AG08396 (cell line): ENCODE measurements at regions not wholly inside any gene's neighbourhood (a gene's known extent, or its start where the extent isn't known, plus 50 kb on each side); places are given as distances from the start of the nearest gene placed in this dataset.

ENCODE experiments used
- DNase-seq: peaks from one replicate; pipeline ENCODE4 v3.0.0; 2012; ENCODE audit warnings: low spot score, mixed read lengths

DNA sequence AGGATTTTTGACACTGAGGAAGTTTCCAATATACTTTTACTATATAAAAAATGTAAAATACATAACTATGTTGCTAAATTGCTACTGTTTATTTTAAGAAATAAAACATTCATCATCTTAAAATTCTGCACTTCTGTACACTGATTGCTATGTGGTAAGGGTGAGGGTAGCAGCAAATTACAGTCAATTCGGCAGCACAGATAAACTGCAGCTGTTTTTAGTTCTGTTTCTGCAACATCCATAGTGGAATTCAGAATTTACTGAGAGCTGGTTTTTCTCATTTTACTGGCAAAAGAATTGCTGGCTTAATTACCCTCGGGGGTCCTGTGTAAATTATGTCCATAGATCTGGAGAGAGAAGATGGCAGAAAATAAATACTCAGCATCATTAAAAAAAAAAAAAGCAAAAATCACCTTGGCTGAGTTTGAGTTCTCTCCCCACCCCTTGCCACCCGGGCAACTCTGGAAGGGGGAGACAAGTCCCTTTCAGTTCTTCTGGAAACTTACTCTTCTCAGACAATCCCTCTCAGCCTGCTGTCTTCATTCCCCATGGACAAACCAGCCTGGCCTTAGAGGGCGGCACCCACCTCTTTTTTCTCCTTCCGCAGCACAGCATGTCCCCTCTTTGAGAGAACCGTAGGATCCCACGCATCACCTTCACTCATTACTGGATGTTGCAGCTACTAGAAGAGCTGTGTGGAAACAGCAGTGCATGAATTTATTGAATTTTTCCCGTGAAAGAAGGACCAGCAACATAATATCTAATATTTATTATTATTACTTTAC lies 501.1 kb upstream of the CELF2 start:
- DNase-seq = no peak

- DNase-seq = no peak
Measured at GRCh38 chr10:10517866-10518265, 499.8 kb upstream of the CELF2 start.

- no peak for DNase-seq
Measured at GRCh38 chr10:10519674-10520073, 498.0 kb upstream of the CELF2 start.

DNA sequence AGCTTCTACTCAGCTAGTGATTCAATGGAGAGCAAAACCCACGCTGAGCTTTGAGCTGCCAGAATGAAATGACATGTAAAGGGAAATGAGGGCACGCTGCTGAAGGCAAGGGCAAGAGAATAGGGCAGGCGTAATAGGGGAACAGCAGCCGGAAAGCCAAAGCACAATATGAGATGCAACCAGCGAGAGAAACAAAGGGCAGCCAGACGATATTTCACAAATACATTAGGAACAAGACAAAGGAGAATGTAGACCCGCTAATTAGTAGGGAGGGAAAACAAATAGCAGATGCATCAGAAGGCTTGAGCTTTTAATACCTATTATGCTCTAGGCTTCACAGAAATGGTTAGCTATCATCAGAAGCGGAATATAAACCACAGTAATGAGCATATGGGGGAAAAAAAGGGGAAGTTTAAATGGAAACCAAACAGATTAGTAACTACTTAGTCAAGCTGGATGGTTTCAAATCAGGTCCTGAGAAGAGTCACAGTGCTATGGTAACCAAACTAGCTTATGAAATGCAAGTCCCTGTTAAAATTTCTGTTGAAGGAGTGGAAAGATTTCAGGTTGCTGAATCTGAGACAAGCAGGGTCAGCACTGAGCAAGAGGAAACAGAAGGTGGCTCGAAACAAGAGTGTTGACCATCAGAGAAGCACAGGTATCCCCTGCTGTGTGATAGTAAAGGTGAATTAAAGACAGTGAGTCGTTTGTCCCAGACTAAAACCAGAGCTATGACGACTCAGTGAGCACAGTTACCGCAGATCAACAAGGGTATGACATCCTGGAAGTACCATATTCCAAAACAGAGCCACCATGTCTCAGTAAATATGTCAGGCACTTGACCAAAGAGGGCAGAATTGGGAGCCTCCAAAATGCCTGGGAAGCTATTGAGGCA lies 496.9 kb upstream of the CELF2 start:
- DNase-seq = no peak

- DNase-seq = no peak
Measured at GRCh38 chr10:10526846-10527245, 490.8 kb upstream of the CELF2 start.

- no peak for DNase-seq
Measured at GRCh38 chr10:10527861-10528562, 489.7 kb upstream of the CELF2 start.

DNA sequence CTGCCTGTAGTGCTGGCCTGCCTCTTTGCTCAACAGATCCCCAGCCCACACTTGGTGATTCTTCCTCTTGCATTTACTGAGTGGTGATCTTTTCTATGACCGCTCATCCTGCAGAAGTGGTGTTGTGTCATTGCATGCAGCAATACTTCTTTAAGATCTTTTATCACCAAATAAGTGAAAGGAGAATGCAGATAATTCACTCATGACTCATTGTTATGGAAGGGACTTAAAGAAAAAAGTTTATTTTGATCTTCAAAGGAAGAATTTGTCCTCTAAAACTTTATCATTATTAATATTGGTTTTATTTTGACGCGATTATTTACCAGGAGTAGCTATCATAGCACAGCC lies 489.1 kb upstream of the CELF2 start:
- no peak for DNase-seq

GRCh38 chr10:10530313-10530712 lies 487.4 kb upstream of the CELF2 start:
- no peak for DNase-seq

DNA sequence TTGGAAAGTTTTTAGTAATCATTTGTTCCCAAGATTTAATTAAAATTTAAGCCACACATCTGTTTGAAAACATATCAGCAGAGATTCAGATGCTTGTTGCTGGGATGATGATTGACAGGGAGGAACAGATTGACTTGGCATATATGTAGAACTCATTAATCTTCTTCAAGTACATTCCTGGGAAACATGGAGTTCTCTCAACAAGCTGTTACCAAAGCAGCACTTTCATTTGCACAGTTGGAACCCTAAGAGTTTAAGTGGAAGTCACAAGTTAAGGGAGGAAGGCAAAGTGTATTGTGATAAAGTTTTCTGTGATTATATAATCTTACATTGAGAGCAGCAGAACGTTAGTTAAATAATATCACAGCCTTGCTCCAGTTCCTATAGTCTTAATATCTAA lies 485.4 kb upstream of the CELF2 start:
- no peak for DNase-seq

DNA sequence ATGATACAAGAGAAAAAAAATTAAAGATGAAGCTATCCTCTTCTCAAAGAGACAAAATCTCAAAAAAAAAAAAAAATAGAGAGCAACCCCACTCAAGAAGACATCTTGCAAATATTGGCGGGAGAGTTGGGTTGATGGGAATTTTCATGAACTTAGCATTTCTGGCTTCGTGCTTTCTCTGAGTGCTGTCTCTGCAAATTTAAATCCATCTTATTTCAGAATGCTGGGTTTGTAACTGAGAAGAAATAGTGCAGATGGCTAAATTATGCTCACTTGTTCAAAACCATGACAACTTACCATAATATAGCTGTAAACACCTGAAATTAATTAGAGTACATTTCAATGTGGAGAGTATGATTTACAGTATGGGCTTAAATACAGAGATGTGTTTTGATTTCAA lies 484.8 kb upstream of the CELF2 start:
- no peak for DNase-seq

GRCh38 chr10:10533437-10533836 lies 484.2 kb upstream of the CELF2 start:
- DNase-seq = no peak

DNA sequence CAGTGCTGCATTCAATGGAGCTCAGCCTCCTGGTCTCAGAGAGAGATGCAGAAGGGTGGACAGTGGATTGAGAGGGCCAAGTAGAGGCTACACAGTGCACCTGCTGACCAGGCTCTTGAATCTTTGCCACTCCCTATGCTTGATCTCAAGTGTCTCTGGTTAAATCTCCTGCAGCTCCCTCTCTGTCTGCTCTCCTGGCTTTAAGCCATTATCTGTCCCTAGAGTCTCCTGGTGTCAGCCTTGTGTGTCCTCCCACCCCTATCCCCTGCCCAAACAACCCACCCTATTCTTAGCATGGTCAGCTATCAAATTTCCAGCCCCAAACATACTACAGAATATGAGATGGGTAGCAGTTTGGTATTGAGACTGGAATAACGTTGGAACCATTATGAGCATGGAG lies 479.3 kb upstream of the CELF2 start:
- DNase-seq = no peak

DNA sequence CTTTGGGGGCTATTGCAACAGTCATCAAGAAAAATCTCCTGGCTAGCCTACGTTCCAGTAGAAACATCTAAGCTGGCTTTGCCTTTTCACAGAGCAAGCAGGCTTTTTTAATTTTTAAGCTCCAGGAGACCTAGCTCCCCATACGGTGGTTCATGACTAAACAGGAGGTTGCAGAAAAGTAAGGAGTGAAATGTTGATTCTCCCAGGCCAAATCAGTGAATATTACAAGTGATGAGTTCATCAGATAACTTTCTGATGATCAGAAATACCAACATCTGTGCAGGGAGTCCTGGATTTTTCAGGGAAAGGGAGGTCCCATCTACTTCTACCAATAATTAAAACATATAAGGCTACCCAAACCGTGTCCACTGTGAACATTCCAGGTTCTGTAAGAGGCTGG lies 477.3 kb upstream of the CELF2 start:
- DNase-seq = no peak

DNA sequence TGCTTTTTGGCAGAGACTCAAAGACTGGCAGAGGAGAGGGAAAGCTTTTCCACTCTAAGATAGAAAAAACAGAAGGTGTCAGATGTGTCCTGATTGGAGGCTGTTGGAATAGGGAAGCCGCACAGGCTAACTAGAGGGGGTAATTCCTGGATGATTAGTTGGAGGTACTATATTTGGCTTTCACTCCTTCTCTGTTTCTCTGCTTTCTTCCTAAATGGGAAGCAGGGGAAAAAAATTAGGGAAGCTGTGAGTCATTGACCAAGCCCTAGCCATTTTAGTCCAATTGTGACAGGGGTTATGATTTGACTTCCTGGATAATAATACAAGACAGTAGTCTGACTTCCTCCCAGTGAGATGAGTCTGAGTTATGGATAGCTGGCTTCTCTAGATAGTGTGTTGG lies 475.2 kb upstream of the CELF2 start:
- no peak for DNase-seq

GRCh38 chr10:10544890-10545289 lies 472.8 kb upstream of the CELF2 start:
- DNase-seq = no peak

- no peak for DNase-seq
Measured at GRCh38 chr10:10545771-10546170, 471.9 kb upstream of the CELF2 start.

- DNase-seq = no peak
Measured at GRCh38 chr10:10551596-10552301, 465.9 kb upstream of the CELF2 start.

GRCh38 chr10:10552948-10553347 lies 464.7 kb upstream of the CELF2 start:
- no peak for DNase-seq

GRCh38 chr10:10564081-10564794 lies 453.4 kb upstream of the CELF2 start:
- no peak for DNase-seq

DNA sequence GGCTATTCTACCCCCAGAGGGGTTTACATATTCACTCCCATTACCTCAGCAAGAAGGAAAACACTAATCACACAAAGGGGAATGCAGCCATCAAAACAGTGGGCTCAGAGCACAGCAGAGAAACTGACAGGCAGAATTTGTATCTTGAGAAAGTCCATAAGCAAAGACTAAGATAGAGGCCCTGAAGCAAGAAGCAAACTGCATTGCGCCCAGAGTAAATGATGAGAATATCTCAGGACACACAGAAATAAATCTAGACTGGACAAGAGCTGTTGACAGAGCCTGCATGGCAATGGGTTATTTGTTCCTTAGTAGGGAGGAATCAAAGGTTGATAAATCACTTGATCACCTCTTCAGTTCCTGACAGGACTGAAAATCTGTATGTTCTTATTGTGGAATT lies 440.7 kb upstream of the CELF2 start:
- no peak for DNase-seq

DNA sequence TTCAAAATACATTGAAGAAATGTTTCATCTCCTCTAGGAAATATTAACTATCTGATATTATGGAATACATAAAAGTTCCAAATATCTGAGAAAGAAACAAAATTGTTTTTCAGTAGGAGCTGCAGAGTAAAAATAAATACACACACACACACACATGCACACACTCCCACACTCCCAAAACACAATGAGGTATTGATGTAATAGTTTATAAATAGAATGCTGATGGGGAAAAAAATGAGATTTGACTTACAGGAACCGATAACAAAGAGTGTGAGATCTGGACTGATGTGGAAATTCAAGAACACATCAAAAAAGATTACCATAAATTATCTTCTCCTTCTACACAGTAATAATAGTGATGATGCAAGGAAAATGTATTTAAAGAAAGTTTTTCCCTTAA lies 438.0 kb upstream of the CELF2 start:
- DNase-seq = no peak

- no peak for DNase-seq
Measured at GRCh38 chr10:10584161-10584560, 433.5 kb upstream of the CELF2 start.
